ENCODE measurements at regions not wholly inside any gene's neighbourhood (a gene's known extent, or its start where the extent isn't known, plus 50 kb on each side); places are given as distances from the start of the nearest gene placed in this dataset.

DNA sequence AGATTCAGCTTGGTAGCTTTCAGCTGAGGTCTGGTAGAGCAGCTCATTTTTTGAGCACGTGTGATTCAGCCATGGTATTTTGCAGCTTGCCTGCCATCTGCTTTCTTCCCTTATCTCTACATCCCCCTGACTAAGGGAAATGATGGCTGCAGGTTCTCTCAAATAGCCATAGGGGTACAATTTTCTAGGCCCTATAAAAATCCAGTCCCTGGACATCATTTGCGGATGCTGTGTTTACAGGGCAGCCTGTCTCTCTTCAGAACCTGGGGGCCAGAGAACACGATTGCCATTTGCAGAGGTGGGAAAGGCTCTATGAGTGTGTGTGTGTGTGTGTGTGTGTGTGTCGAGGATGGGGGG is 442.7 kb upstream of the MEIS1 start:
- no peaks in the 10 kb centered on the region for H3K4me1 ChIP-seq
- no peaks in the 10 kb centered on the region for H3K9me3 ChIP-seq
- intact Hi-C loops (cut with DNase I): no loop called here
- H3K4me3 ChIP-seq: no peak overlapping the region
- TF ChIP-seq, protein P1, sequence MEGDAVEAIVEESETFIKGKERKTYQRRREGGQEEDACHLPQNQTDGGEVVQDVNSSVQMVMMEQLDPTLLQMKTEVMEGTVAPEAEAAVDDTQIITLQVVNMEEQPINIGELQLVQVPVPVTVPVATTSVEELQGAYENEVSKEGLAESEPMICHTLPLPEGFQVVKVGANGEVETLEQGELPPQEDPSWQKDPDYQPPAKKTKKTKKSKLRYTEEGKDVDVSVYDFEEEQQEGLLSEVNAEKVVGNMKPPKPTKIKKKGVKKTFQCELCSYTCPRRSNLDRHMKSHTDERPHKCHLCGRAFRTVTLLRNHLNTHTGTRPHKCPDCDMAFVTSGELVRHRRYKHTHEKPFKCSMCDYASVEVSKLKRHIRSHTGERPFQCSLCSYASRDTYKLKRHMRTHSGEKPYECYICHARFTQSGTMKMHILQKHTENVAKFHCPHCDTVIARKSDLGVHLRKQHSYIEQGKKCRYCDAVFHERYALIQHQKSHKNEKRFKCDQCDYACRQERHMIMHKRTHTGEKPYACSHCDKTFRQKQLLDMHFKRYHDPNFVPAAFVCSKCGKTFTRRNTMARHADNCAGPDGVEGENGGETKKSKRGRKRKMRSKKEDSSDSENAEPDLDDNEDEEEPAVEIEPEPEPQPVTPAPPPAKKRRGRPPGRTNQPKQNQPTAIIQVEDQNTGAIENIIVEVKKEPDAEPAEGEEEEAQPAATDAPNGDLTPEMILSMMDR (IDR thresholded peaks at IDR 0.05): no peak
- H3K27ac ChIP-seq: no peak overlapping the region
- DNase-seq (no peak), ATAC-seq (no peak)
- no peaks in the 10 kb centered on the region for H3K27me3 ChIP-seq (ENCODE audit: low read depth)
- no peaks in the 10 kb centered on the region for H3K36me3 ChIP-seq

DNA sequence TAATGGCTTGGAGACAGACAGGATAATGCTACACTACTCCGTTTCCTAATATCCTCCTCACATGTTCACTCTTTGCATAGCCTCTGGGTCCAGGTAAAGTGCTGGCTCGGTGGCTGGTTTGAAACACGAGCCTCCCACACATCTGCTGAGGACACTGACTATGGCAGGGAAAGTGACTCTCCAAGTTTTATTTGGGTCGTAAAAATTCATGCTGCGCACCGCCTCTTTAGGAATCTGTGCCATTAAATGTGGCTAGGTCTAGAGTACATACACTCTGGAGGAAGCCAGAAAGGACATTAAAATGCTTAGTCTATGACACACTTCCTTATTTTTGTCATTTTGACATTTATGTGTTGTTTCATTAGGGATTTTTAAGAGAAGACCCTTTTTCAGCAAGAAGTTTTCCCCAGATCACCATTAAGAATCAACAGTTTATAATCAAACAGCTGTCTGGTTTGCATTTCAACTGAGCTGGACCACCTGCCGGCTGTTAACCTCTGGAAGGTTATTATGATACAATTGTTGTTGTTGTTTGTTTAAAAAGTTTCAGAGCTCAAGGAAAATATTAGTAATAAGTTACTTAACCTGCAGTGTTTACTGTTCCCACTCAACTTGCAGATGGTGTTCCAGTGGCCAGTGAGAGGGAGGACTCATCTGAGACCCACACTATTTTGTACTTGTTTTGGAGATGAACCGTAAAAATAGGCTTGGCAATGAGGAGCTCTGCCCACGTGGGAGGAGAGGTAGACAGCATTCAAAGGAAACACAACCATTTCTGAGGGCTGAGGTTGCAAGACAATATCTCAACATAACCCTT is 443.3 kb upstream of the MEIS1 start:
- no peak for ATAC-seq
- Histone ChIP-seq H3K36me3 (no peaks in the 10 kb centered on the region), H3K27me3 (ENCODE audit: low read depth) (no peaks in the 10 kb centered on the region), H3K4me3 (no peak overlapping the region), H3K9me3 (no peaks in the 10 kb centered on the region), H3K27ac (no peak overlapping the region), H3K4me1 (no peaks in the 10 kb centered on the region)
- TF ChIP-seq, protein P1 (IDR thresholded peaks at IDR 0.05): no peak
- DNase-seq: no peak
- intact Hi-C loops (cut with DNase I): no loop called here

DNA sequence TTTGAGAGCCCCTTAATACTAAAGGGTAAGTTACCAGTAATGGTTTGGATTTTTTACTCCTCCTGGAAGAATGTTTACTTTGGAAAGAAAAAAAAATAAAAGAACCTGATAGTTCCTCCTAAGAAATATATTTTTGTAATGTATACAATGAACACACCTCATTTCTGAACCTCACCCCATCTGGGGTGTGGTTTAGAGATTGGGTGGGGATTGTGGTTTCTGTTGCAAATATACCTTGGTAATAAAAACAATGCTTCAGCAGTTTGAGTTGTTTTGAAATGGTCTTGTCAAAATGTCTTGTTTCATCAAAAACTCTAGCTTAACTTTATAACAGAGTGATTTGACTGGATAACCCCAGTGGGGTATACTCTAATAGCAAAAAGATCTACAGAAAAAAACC is 448.9 kb upstream of the MEIS1 start:
- H3K9me3 ChIP-seq: no peaks in the 10 kb centered on the region
- no peaks in the 10 kb centered on the region for H3K36me3 ChIP-seq
- intact Hi-C loops (cut with DNase I): no loop called here
- DNase-seq (no peak), ATAC-seq (no peak)
- TF ChIP-seq, protein P1 (IDR thresholded peaks at IDR 0.05): no peak
- H3K4me1 ChIP-seq: no peaks in the 10 kb centered on the region
- H3K27ac ChIP-seq: no peak overlapping the region
- no peaks in the 10 kb centered on the region for H3K27me3 ChIP-seq (ENCODE audit: low read depth)
- H3K4me3 ChIP-seq: no peak overlapping the region

DNA sequence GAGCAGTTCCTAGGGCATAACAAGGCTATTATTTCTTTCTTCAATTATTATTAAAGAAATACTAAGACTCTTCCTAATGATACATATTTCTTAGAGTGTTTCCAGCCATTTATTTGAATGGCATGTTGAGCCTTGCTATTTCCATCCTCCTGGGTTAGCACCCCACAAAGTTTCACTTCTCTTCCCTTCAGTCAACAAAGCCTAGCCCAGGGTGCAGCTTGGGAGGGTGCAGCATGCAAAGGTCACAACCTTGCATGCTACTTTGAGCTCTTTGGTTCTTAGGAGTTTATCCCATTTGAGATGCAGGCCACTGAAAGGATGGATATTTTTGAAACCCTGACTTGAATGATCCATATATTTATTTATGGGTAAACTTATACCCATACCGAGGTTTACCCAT is 454.4 kb upstream of the MEIS1 start:
- intact Hi-C loops (cut with DNase I): no loop called here
- H3K36me3 ChIP-seq: no peaks in the 10 kb centered on the region
- H3K4me3 ChIP-seq: no peak overlapping the region
- no peak for ATAC-seq
- no peaks in the 10 kb centered on the region for H3K4me1 ChIP-seq
- no peaks in the 10 kb centered on the region for H3K9me3 ChIP-seq
- DNase-seq: no peak
- no peaks in the 10 kb centered on the region for H3K27me3 ChIP-seq (ENCODE audit: low read depth)
- TF ChIP-seq, protein P1 (IDR thresholded peaks at IDR 0.05): no peak
- H3K27ac ChIP-seq: no peak overlapping the region

DNA sequence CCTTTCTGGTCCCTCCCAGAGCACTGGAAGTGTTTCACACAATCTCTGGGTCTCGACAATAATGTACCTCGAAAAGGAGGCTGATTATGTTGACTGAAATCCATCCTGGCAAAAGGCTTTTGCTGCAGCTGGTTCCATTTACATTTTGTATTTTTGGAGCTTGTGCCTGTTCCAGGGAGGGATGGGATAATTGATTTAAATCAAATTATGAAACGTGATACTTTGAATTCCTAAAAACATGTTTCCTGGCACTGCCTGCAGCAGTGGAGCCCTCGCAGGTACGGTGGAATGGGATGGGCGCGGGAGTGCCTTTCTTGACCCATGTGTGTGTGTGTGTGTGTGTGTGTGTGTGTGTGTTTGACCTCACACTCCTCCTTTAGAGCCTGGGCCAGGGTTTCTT is 455.5 kb upstream of the MEIS1 start:
- Histone ChIP-seq H3K4me3 (no peak overlapping the region), H3K27me3 (ENCODE audit: low read depth) (no peaks in the 10 kb centered on the region), H3K36me3 (no peaks in the 10 kb centered on the region), H3K4me1 (no peaks in the 10 kb centered on the region), H3K27ac (no peak overlapping the region), H3K9me3 (no peaks in the 10 kb centered on the region)
- ATAC-seq (no peak), DNase-seq (no peak)
- TF ChIP-seq, protein P1 (IDR thresholded peaks at IDR 0.05): no peak
- intact Hi-C loops (cut with DNase I): no loop called here

Data from lower lobe of right lung (tissue), 2 donors.